ENCODE measurements at regions not wholly inside any gene's neighbourhood (a gene's known extent, or its start where the extent isn't known, plus 50 kb on each side); places are given as distances from the start of the nearest gene placed in this dataset.

DNA sequence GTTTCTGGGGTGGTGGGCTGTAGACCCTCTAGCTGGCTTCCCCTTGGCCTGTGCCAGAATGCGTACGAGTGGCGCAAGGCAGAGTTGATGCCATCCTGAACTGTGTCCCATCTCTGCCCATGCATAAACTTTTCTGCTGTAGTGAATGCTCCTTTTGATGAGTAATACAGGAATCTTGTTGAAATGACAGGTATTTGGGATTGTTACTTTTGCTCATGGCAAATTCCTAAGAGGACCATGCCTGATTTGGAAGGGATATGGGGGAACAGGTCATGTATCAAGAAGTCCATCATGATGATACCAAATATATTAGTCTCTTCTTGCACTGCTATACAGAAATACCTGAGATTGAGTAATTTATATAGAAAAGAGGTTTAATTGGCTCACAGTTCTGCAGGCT is 648.0 kb downstream of the SLC4A3 start:
- Histone ChIP-seq H3K36me3 (ENCODE audit: control insufficient read depth in 5 of 5, insufficient read depth in 5 of 5, low read length in 5 of 5) (no peaks in the 10 kb centered on the region), H3K4me3 (ENCODE audit: low read depth in 1 of 5, low read length in 5 of 5) (no peak overlapping the region), H3K27ac (ENCODE audit: low read depth, low read length) (no peak overlapping the region)

GRCh38 chr2:220276741-220277444 is 649.5 kb downstream of the SLC4A3 start:
- no peaks in the 10 kb centered on the region for H3K9me3 ChIP-seq (ENCODE audit: control insufficient read depth in 5 of 5, low read length in 5 of 5)
- H3K27me3 ChIP-seq (ENCODE audit: control insufficient read depth in 5 of 5, insufficient read depth in 4 of 5, low read length in 5 of 5) = no peaks in the 10 kb centered on the region
- no peak overlapping the region for H3K4me3 ChIP-seq (ENCODE audit: low read depth in 1 of 5, low read length in 5 of 5)
- H3K27ac ChIP-seq (ENCODE audit: low read depth, low read length) = peak overlapping the region; percentile 87
- peak overlapping the region in 2 of 5 donors; percentile 35 to 52 for H3K9ac ChIP-seq (ENCODE audit: low read length in 5 of 5)
- peaks cover 0 to 29% (median 23%) of the 10 kb centered on the region in 5 donors for H3K4me1 ChIP-seq (ENCODE audit: control insufficient read depth in 5 of 5, insufficient read depth in 5 of 5, low read length in 5 of 5)
- no peaks in the 10 kb centered on the region for H3K36me3 ChIP-seq (ENCODE audit: control insufficient read depth in 5 of 5, insufficient read depth in 5 of 5, low read length in 5 of 5)

More for the DNA sequence above, 648.0 kb downstream of the SLC4A3 start:
- no peaks in the 10 kb centered on the region for H3K9me3 ChIP-seq (ENCODE audit: control insufficient read depth in 5 of 5, low read length in 5 of 5)
- H3K9ac ChIP-seq (ENCODE audit: low read length in 5 of 5) = no peak overlapping the region
- H3K27me3 ChIP-seq (ENCODE audit: control insufficient read depth in 5 of 5, insufficient read depth in 4 of 5, low read length in 5 of 5) = no peaks in the 10 kb centered on the region
- H3K4me1 ChIP-seq (ENCODE audit: control insufficient read depth in 5 of 5, insufficient read depth in 5 of 5, low read length in 5 of 5) = peaks cover 0 to 22% (median 16%) of the 10 kb centered on the region in 5 donors

GRCh38 chr2:220277445-220277975 is 650.1 kb downstream of the SLC4A3 start:
- Histone ChIP-seq H3K9me3 (ENCODE audit: control insufficient read depth in 5 of 5, low read length in 5 of 5) (no peaks in the 10 kb centered on the region), H3K36me3 (ENCODE audit: control insufficient read depth in 5 of 5, insufficient read depth in 5 of 5, low read length in 5 of 5) (no peaks in the 10 kb centered on the region), H3K4me3 (ENCODE audit: low read depth in 1 of 5, low read length in 5 of 5) (no peak overlapping the region), H3K4me1 (ENCODE audit: control insufficient read depth in 5 of 5, insufficient read depth in 5 of 5, low read length in 5 of 5) (peaks cover 0 to 34% (median 24%) of the 10 kb centered on the region in 5 donors), H3K27ac (ENCODE audit: low read depth, low read length) (peak overlapping the region; percentile 87), H3K27me3 (ENCODE audit: control insufficient read depth in 5 of 5, insufficient read depth in 4 of 5, low read length in 5 of 5) (no peaks in the 10 kb centered on the region), H3K9ac (ENCODE audit: low read length in 5 of 5) (peak overlapping the region in 2 of 5 donors; percentile 35 to 52)

DNA sequence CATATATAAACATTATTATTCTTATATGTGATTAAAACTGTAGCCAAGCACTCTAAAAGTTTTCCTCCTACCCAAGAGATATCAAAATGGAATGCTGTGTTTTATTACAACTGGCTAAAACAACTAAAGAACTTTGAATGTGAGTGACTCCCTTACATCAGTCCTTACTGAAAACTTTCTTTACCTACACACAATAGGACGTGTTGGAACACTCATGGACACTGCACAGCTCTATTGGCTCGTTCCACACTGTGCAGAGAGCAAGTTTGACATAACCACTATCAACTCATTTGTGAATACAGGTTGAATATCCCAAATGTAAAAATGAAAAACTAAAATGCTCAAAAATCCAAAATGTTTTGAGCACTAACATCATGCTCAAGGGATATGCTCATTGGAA is 650.6 kb downstream of the SLC4A3 start:
- Histone ChIP-seq H3K27me3 (ENCODE audit: control insufficient read depth in 5 of 5, insufficient read depth in 4 of 5, low read length in 5 of 5) (no peaks in the 10 kb centered on the region), H3K4me3 (ENCODE audit: low read depth in 1 of 5, low read length in 5 of 5) (no peak overlapping the region), H3K27ac (ENCODE audit: low read depth, low read length) (peak overlapping the region; percentile 87), H3K9ac (ENCODE audit: low read length in 5 of 5) (peak overlapping the region in 1 of 5 donors; percentile 25), H3K9me3 (ENCODE audit: control insufficient read depth in 5 of 5, low read length in 5 of 5) (no peaks in the 10 kb centered on the region), H3K4me1 (ENCODE audit: control insufficient read depth in 5 of 5, insufficient read depth in 5 of 5, low read length in 5 of 5) (peaks cover 0 to 34% (median 24%) of the 10 kb centered on the region in 5 donors), H3K36me3 (ENCODE audit: control insufficient read depth in 5 of 5, insufficient read depth in 5 of 5, low read length in 5 of 5) (no peaks in the 10 kb centered on the region)

GRCh38 chr2:220279372-220279771 is 651.9 kb downstream of the SLC4A3 start:
- H3K9me3 ChIP-seq (ENCODE audit: control insufficient read depth in 5 of 5, low read length in 5 of 5) = no peaks in the 10 kb centered on the region
- no peak overlapping the region for H3K4me3 ChIP-seq (ENCODE audit: low read depth in 1 of 5, low read length in 5 of 5)
- no peak overlapping the region for H3K9ac ChIP-seq (ENCODE audit: low read length in 5 of 5)
- H3K27ac ChIP-seq (ENCODE audit: low read depth, low read length) = no peak overlapping the region
- peaks cover 0 to 34% (median 24%) of the 10 kb centered on the region in 5 donors for H3K4me1 ChIP-seq (ENCODE audit: control insufficient read depth in 5 of 5, insufficient read depth in 5 of 5, low read length in 5 of 5)
- no peaks in the 10 kb centered on the region for H3K27me3 ChIP-seq (ENCODE audit: control insufficient read depth in 5 of 5, insufficient read depth in 4 of 5, low read length in 5 of 5)
- H3K36me3 ChIP-seq (ENCODE audit: control insufficient read depth in 5 of 5, insufficient read depth in 5 of 5, low read length in 5 of 5) = no peaks in the 10 kb centered on the region

- H3K27me3 ChIP-seq (ENCODE audit: control insufficient read depth in 5 of 5, insufficient read depth in 4 of 5, low read length in 5 of 5) = no peaks in the 10 kb centered on the region
Measured at GRCh38 chr2:220279840-220280239, 652.4 kb downstream of the SLC4A3 start.

DNA sequence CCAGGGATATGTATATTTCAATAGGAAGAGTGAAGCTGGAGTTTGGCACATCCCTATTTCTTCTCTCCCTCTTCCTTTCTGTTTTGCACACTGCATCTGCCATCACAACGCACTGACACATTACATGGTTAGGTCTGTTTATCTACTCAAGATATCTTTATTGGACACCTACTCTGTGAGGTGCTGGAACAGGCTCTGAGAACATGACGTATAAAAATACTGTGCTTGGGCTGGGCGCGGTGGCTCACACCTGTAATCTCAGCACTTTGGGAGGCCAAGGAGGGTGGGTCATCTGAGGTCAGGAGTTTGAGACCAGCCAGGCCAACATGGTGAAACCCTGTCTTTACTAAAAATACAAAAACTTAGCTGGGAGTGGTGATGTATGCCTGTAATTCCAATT is 653.3 kb downstream of the SLC4A3 start:
- Histone ChIP-seq H3K9me3 (ENCODE audit: control insufficient read depth in 5 of 5, low read length in 5 of 5) (no peaks in the 10 kb centered on the region), H3K27ac (ENCODE audit: low read depth, low read length) (no peak overlapping the region)

More at GRCh38 chr2:220279840-220280239, 652.4 kb downstream of the SLC4A3 start:
- peaks cover 0 to 34% (median 24%) of the 10 kb centered on the region in 5 donors for H3K4me1 ChIP-seq (ENCODE audit: control insufficient read depth in 5 of 5, insufficient read depth in 5 of 5, low read length in 5 of 5)
- no peak overlapping the region for H3K9ac ChIP-seq (ENCODE audit: low read length in 5 of 5)
- no peaks in the 10 kb centered on the region for H3K9me3 ChIP-seq (ENCODE audit: control insufficient read depth in 5 of 5, low read length in 5 of 5)
- H3K27ac ChIP-seq (ENCODE audit: low read depth, low read length) = no peak overlapping the region
- no peak overlapping the region for H3K4me3 ChIP-seq (ENCODE audit: low read depth in 1 of 5, low read length in 5 of 5)
- no peaks in the 10 kb centered on the region for H3K36me3 ChIP-seq (ENCODE audit: control insufficient read depth in 5 of 5, insufficient read depth in 5 of 5, low read length in 5 of 5)

DNA sequence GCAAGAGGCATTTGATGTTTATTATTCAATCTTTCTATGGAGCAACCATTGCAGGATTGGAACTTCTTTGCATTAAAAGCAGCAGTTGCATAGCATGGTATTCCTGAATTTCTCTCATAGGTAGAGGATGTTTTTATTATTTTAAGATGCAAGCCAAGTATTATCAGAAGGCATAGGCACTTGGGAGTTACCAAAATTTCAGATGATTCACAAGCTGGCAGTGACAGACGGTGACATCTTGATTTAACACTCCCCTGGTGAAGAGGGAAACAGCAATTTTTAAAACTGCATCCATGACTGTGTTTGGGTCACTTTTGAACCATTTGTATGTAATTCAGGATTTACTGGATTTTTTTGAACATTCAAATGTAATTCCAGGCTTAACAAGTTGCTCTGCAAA is 654.3 kb downstream of the SLC4A3 start:
- H3K36me3 ChIP-seq (ENCODE audit: control insufficient read depth in 5 of 5, insufficient read depth in 5 of 5, low read length in 5 of 5) = no peaks in the 10 kb centered on the region

More for the DNA sequence above, 653.3 kb downstream of the SLC4A3 start:
- Histone ChIP-seq H3K4me1 (ENCODE audit: control insufficient read depth in 5 of 5, insufficient read depth in 5 of 5, low read length in 5 of 5) (peaks cover 0 to 34% (median 24%) of the 10 kb centered on the region in 5 donors), H3K4me3 (ENCODE audit: low read depth in 1 of 5, low read length in 5 of 5) (no peak overlapping the region), H3K36me3 (ENCODE audit: control insufficient read depth in 5 of 5, insufficient read depth in 5 of 5, low read length in 5 of 5) (no peaks in the 10 kb centered on the region), H3K9ac (ENCODE audit: low read length in 5 of 5) (no peak overlapping the region), H3K27me3 (ENCODE audit: control insufficient read depth in 5 of 5, insufficient read depth in 4 of 5, low read length in 5 of 5) (no peaks in the 10 kb centered on the region)

DNA sequence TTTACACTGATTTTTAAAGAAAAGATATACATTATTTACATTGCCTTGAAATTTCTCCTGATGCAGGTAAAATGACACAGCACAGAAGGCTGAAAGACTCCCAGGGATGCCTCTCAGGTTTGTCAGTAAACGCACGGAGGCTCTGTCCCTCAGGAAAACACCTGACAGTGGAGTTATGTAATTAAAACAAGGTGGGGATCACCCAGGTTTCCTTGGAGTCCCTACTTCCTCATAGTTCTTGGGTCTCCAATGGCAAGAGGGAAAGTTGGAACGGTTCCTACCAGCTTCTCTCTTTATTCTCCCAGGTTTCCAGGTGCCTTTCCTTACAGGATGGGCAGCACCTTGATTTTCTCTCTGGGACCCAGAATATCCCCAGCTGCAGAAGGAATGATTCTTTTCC is 654.8 kb downstream of the SLC4A3 start:
- H3K9ac ChIP-seq (ENCODE audit: low read length in 5 of 5) = no peak overlapping the region
- no peaks in the 10 kb centered on the region for H3K27me3 ChIP-seq (ENCODE audit: control insufficient read depth in 5 of 5, insufficient read depth in 4 of 5, low read length in 5 of 5)
- peaks cover 0 to 22% (median 13%) of the 10 kb centered on the region in 5 donors for H3K4me1 ChIP-seq (ENCODE audit: control insufficient read depth in 5 of 5, insufficient read depth in 5 of 5, low read length in 5 of 5)
- H3K36me3 ChIP-seq (ENCODE audit: control insufficient read depth in 5 of 5, insufficient read depth in 5 of 5, low read length in 5 of 5) = no peaks in the 10 kb centered on the region
- H3K27ac ChIP-seq (ENCODE audit: low read depth, low read length) = no peak overlapping the region
- no peak overlapping the region for H3K4me3 ChIP-seq (ENCODE audit: low read depth in 1 of 5, low read length in 5 of 5)
- no peaks in the 10 kb centered on the region for H3K9me3 ChIP-seq (ENCODE audit: control insufficient read depth in 5 of 5, low read length in 5 of 5)

More for the DNA sequence above, 654.3 kb downstream of the SLC4A3 start:
- no peak overlapping the region for H3K27ac ChIP-seq (ENCODE audit: low read depth, low read length)
- no peaks in the 10 kb centered on the region for H3K27me3 ChIP-seq (ENCODE audit: control insufficient read depth in 5 of 5, insufficient read depth in 4 of 5, low read length in 5 of 5)
- H3K9ac ChIP-seq (ENCODE audit: low read length in 5 of 5) = no peak overlapping the region
- no peaks in the 10 kb centered on the region for H3K9me3 ChIP-seq (ENCODE audit: control insufficient read depth in 5 of 5, low read length in 5 of 5)
- H3K4me3 ChIP-seq (ENCODE audit: low read depth in 1 of 5, low read length in 5 of 5) = no peak overlapping the region
- peaks cover 0 to 27% (median 18%) of the 10 kb centered on the region in 5 donors for H3K4me1 ChIP-seq (ENCODE audit: control insufficient read depth in 5 of 5, insufficient read depth in 5 of 5, low read length in 5 of 5)

DNA sequence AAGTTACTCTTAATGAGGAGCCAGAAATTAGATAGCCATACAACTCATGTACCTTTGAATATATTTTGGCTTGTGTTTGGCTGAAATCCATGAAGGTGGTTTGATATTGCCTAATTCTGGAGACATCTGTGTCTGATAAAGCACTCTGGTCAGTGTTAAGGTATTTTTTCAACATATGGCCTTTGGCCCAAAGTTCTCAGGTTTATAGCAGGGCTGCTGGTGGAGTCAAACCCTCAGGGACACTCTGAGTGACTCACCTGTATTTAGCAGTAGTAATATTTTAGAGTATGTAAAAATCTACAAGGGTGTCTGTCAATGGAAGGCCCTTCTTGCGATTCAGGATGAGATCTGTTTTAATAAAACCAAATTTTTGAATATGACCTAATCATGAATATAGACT is 666.5 kb downstream of the SLC4A3 start:
- no peak overlapping the region for H3K4me3 ChIP-seq (ENCODE audit: low read depth in 1 of 5, low read length in 5 of 5)
- H3K4me1 ChIP-seq (ENCODE audit: control insufficient read depth in 5 of 5, insufficient read depth in 5 of 5, low read length in 5 of 5) = no peaks in the 10 kb centered on the region
- no peaks in the 10 kb centered on the region for H3K27me3 ChIP-seq (ENCODE audit: control insufficient read depth in 5 of 5, insufficient read depth in 4 of 5, low read length in 5 of 5)
- no peaks in the 10 kb centered on the region for H3K36me3 ChIP-seq (ENCODE audit: control insufficient read depth in 5 of 5, insufficient read depth in 5 of 5, low read length in 5 of 5)
- H3K27ac ChIP-seq (ENCODE audit: low read depth, low read length) = no peak overlapping the region
- no peak overlapping the region for H3K9ac ChIP-seq (ENCODE audit: low read length in 5 of 5)
- peaks cover 0 to 13% (median 0%) of the 10 kb centered on the region in 5 donors for H3K9me3 ChIP-seq (ENCODE audit: control insufficient read depth in 5 of 5, low read length in 5 of 5)

Data from subcutaneous abdominal adipose tissue (tissue), 5 donors.